PC-9 (cell line): ENCODE measurements at regions not wholly inside any gene's neighbourhood (a gene's known extent, or its start where the extent isn't known, plus 50 kb on each side); places are given as distances from the start of the nearest gene placed in this dataset.

Experiments used
- BruUV-seq: library from RNA; stranded (reverse); fragments of 400-500 nt; replicated peaks from 2 replicates; lab custom pipeline; 2021; lab: Mats Ljungman, UMichigan
- CTCF ChIA-PET: fragments of 300-600 bp; sonication (Branson Sonifier 250); formaldehyde crosslinking; loops from one replicate; lab custom pipeline; 2022; ENCODE audit warnings: antibody characterized with exemption; lab: Charles Lee
- POLR2A ChIA-PET: fragments of 300-600 bp; sonication (Branson Sonifier 250); formaldehyde crosslinking; loops from one replicate; lab custom pipeline; 2022; ENCODE audit warnings: antibody characterized with exemption; ENCODE audit not compliant: unreplicated experiment; lab: Charles Lee
- DNase-seq, 2 experiments: peaks; one replicate each; pipeline versions ENCODE4 v3.0.0 to v3.0.0-alpha.2; 2015 to 2022; ENCODE audit warnings: mixed read lengths in 1 of 2
- H2AFZ ChIP-seq: fragments of 200-600 bp; sonication (generic); 2 replicates; pipeline ENCODE4 v1.8.1; 2017; ENCODE audit warnings: antibody characterized with exemption
- H3F3A ChIP-seq: fragments of 200-600 bp; sonication (generic); 2 replicates; pipeline ENCODE4 v1.8.1; 2017; ENCODE audit warnings: antibody characterized with exemption, mild to moderate bottlenecking, low read depth; ENCODE audit not compliant: insufficient read depth
- H3K27ac ChIP-seq: fragments of 200-600 bp; sonication (generic); 2 replicates; pipeline ENCODE4 v1.6.1; 2016; ENCODE audit warnings: mixed run types
- H3K27me3 ChIP-seq: fragments of 200-600 bp; sonication (generic); 2 replicates; pipeline ENCODE4 v1.6.1; 2016; ENCODE audit warnings: low read depth, mixed run types; ENCODE audit not compliant: insufficient read depth
- H3K36me3 ChIP-seq: fragments of 200-600 bp; sonication (generic); 2 replicates; pipeline ENCODE4 v1.6.1; 2016; ENCODE audit warnings: low read depth, mixed run types
- H3K4me1 ChIP-seq: fragments of 200-600 bp; sonication (generic); replicated peaks from 2 replicates; pipeline ENCODE4 v1.6.1; 2016; ENCODE audit warnings: mixed run types; ENCODE audit not compliant: insufficient read depth
- H3K4me2 ChIP-seq: fragments of 200-600 bp; sonication (generic); 2 replicates; pipeline ENCODE4 v1.6.1; 2017; ENCODE audit warnings: mixed run types
- H3K4me3 ChIP-seq: fragments of 200-600 bp; sonication (generic); 2 replicates; pipeline ENCODE4 v1.6.1; 2016; ENCODE audit warnings: mixed run types
- H3K79me2 ChIP-seq: fragments of 200-600 bp; sonication (generic); 2 replicates; pipeline ENCODE4 v1.6.1; 2017; ENCODE audit warnings: low read depth, mixed run types
- H3K9me2 ChIP-seq: fragments of 200-600 bp; sonication (generic); 2 replicates; pipeline ENCODE4 v1.8.1; 2017; ENCODE audit warnings: mild to moderate bottlenecking; ENCODE audit not compliant: insufficient read depth
- H3K9me3 ChIP-seq: fragments of 200-600 bp; sonication (generic); 2 replicates; pipeline ENCODE4 v1.8.1; 2016; ENCODE audit warnings: low read depth; ENCODE audit not compliant: insufficient read depth
- H4K20me1 ChIP-seq: fragments of 200-600 bp; sonication (generic); 2 replicates; pipeline ENCODE4 v1.8.1; 2017; ENCODE audit not compliant: insufficient read depth
- CTCF ChIP-seq: fragments of 200-600 bp; sonication (generic); conservative IDR thresholded peaks from 2 replicates; pipeline ENCODE4 v1.6.1; 2017; ENCODE audit warnings: mixed run types, antibody characterized with exemption, mild to moderate bottlenecking, moderate library complexity
- EZH2 ChIP-seq: fragments of 200-600 bp; sonication (generic); IDR thresholded peaks from 2 replicates; pipeline ENCODE4 v1.8.0; 2017; ENCODE audit warnings: antibody characterized with exemption, low read depth
- intact Hi-C: fragments of 100-400 bp; cut with micrococcal nuclease; formaldehyde crosslinking; loops from one replicate; pipeline ENCODE4 v1.10.0; 2022; ENCODE audit not compliant: unreplicated experiment

DNA sequence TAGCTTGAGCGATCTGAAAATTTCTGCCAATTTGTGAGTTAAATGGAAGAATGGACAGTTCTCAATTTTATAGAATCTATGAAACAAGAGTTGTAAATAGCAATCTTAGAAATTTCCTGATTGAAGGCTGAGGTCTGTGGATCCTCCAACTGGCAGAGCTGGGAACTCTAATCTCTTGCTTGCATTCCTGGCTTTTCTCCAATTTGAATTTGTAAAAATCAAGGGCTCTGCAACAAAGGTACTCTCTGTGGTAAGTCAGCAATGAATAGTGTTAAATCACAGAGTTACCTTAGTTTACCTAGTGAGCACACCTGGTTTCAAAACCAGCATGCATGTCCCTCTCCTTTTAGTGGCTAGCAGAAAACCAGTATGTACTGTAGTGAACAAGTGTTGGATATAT lies 1070.5 kb downstream of the TDRD15 start:
- no TSS peak for BruUV-seq
- no peak overlapping the region for H3K27ac ChIP-seq
- H3K4me3 ChIP-seq = no peak overlapping the region
- H3K27me3 ChIP-seq = no peaks in the 10 kb centered on the region
- no peak for DNase-seq
- H3K36me3 ChIP-seq = no peaks in the 10 kb centered on the region
- H3K9me3 ChIP-seq = no peaks in the 10 kb centered on the region
- H3F3A ChIP-seq = no peaks in the 10 kb centered on the region
- CTCF ChIA-PET = no interaction called here
- intact Hi-C loops = no loop called here
- H3K4me1 ChIP-seq = no peaks in the 10 kb centered on the region
- no peaks in the 10 kb centered on the region for H4K20me1 ChIP-seq
- POLR2A ChIA-PET = no interaction called here
- H3K9me2 ChIP-seq = no peaks in the 10 kb centered on the region
- H3K4me2 ChIP-seq = no peak overlapping the region
- H2AFZ ChIP-seq = no peak overlapping the region
- H3K79me2 ChIP-seq = no peaks in the 10 kb centered on the region
- TF ChIP-seq EZH2 (no peak), CTCF (no peak)

- BruUV-seq = no TSS peak
- H3K4me3 ChIP-seq = no peak overlapping the region
- no peak for DNase-seq
These were observed 1073.0 kb downstream of the TDRD15 start for GRCh38 chr2:22196806-22197205.

DNA sequence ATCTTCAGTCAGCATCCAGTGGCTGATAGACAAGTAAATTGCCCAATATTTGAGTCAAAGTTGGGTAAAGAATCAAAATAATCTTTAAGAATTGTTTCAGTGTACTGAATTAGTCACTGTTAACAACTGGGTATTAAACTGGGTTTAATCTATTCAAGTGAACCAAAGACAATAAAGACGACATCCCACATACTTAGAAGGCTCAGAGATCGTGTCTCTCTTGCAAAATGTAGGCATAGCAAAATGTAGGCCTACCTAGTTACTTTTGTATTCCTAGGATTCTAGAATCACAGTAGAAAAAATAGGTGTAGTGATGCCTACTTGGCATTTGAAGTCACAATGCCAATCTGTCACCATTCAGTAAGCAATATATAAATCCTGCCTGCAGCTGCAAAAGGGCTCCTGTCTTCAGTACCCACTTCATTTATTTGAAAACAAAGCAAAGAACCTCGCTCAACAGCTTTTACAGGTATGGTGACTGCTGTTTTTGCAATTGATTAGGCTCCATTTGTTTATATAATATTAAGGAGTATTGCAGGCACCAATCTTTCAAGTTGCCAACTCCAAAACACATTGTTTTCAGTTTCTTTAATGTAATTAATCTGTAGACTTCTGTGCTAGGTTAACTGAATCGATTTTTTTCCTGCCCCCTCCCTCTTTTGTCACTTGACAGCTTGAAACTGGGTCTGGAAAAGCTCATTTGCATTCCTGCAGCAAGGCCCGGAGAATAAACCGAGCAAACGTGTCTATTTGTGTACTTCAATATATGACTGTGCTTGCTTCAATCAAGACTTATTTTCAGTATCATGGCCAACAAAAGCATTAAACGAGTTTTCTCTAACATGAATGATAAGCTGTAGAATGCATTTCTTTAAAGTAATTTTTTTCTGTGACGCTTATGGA lies 1074.9 kb downstream of the TDRD15 start:
- no peak overlapping the region for H2AFZ ChIP-seq
- no peaks in the 10 kb centered on the region for H3K4me1 ChIP-seq
- H3K9me2 ChIP-seq = no peaks in the 10 kb centered on the region
- no peak overlapping the region for H3K4me3 ChIP-seq
- no peak overlapping the region for H3K27ac ChIP-seq
- H3K79me2 ChIP-seq = no peaks in the 10 kb centered on the region
- H3F3A ChIP-seq = no peaks in the 10 kb centered on the region
- no peak for DNase-seq
- TF ChIP-seq EZH2 (no peak), CTCF (no peak)
- ChIA-PET POLR2A (no interaction called here), CTCF (no interaction called here)
- H3K36me3 ChIP-seq = no peaks in the 10 kb centered on the region
- no peak overlapping the region for H3K4me2 ChIP-seq
- no peaks in the 10 kb centered on the region for H3K27me3 ChIP-seq
- intact Hi-C loops = no loop called here
- no peaks in the 10 kb centered on the region for H4K20me1 ChIP-seq
- BruUV-seq = no TSS peak
- H3K9me3 ChIP-seq = no peaks in the 10 kb centered on the region

More at GRCh38 chr2:22196806-22197205, 1073.0 kb downstream of the TDRD15 start:
- Histone ChIP-seq H2AFZ (no peak overlapping the region), H3K4me1 (no peaks in the 10 kb centered on the region), H4K20me1 (no peaks in the 10 kb centered on the region), H3F3A (no peaks in the 10 kb centered on the region), H3K9me3 (no peaks in the 10 kb centered on the region), H3K36me3 (no peaks in the 10 kb centered on the region), H3K4me2 (no peak overlapping the region), H3K27ac (no peak overlapping the region), H3K79me2 (no peaks in the 10 kb centered on the region), H3K9me2 (no peaks in the 10 kb centered on the region), H3K27me3 (no peaks in the 10 kb centered on the region)
- ChIA-PET CTCF (no interaction called here), POLR2A (no interaction called here)
- intact Hi-C loops = no loop called here
- no peak for TF ChIP-seq CTCF
- TF ChIP-seq EZH2 = no peak
